ENCODE measurements at regions not wholly inside any gene's neighbourhood (a gene's known extent, or its start where the extent isn't known, plus 50 kb on each side); places are given as distances from the start of the nearest gene placed in this dataset.
"Not testable (repeated sequence)": the region's sequence is repeated elsewhere in the genome, so short reads cannot be mapped to it uniquely, and the experiment has no call there.

- in situ Hi-C loops (cut with MboI; ENCODE audit: low sequenced_read_pairs, unreplicated experiment), result no loop called here
- no peak for DNase-seq (ENCODE audit: low spot score)
- no peak for TF ChIP-seq CTCF (IDR thresholded peaks at IDR 0.05; ENCODE audit: borderline replicate concordance, control extremely low read depth, extremely low read depth, insufficient read depth, missing control alignments)
These were observed 837.5 kb downstream of the MCTP2 start for GRCh38 chr15:95068701-95069521.

- no peak for DNase-seq (ENCODE audit: low spot score)
- no peak for TF ChIP-seq CTCF (IDR thresholded peaks at IDR 0.05; ENCODE audit: borderline replicate concordance, control extremely low read depth, extremely low read depth, insufficient read depth, missing control alignments)
- in situ Hi-C loops (cut with MboI; ENCODE audit: low sequenced_read_pairs, unreplicated experiment), result no loop called here
These were observed 844.7 kb downstream of the MCTP2 start for GRCh38 chr15:95075792-95076677.

GRCh38 chr15:95076678-95076990 lies 845.3 kb downstream of the MCTP2 start:
- no peak for TF ChIP-seq CTCF (IDR thresholded peaks at IDR 0.05; ENCODE audit: borderline replicate concordance, control extremely low read depth, extremely low read depth, insufficient read depth, missing control alignments)
- DNase-seq (ENCODE audit: low spot score), result no peak

GRCh38 chr15:95078003-95078402 lies 846.6 kb downstream of the MCTP2 start:
- no peak for TF ChIP-seq CTCF (IDR thresholded peaks at IDR 0.05; ENCODE audit: borderline replicate concordance, control extremely low read depth, extremely low read depth, insufficient read depth, missing control alignments)
- in situ Hi-C loops (cut with MboI; ENCODE audit: low sequenced_read_pairs, unreplicated experiment), result no loop called here
- no peak for DNase-seq (ENCODE audit: low spot score)

More at GRCh38 chr15:95076678-95076990, 845.3 kb downstream of the MCTP2 start:
- in situ Hi-C loops (cut with MboI; ENCODE audit: low sequenced_read_pairs, unreplicated experiment), result no loop called here

- DNase-seq (ENCODE audit: low spot score); in situ Hi-C loops (cut with MboI; ENCODE audit: low sequenced_read_pairs, unreplicated experiment): not testable (repeated sequence)
These were observed 848.9 kb downstream of the MCTP2 start for GRCh38 chr15:95080228-95080627.

GRCh38 chr15:95085056-95085455 lies 853.7 kb downstream of the MCTP2 start:
- in situ Hi-C loops (cut with MboI; ENCODE audit: low sequenced_read_pairs, unreplicated experiment), result no loop called here
- no peak for DNase-seq (ENCODE audit: low spot score)
- no peak for TF ChIP-seq CTCF (IDR thresholded peaks at IDR 0.05; ENCODE audit: borderline replicate concordance, control extremely low read depth, extremely low read depth, insufficient read depth, missing control alignments)
